Natural killer cell (primary cell): ENCODE measurements at regions not wholly inside any gene's neighbourhood (a gene's known extent, or its start where the extent isn't known, plus 50 kb on each side); places are given as distances from the start of the nearest gene placed in this dataset.

Experiments used
- ATAC-seq, 3 donors: fragments of 150-1000 bp in 2 of 3; fragments of 200-7000 bp in 1 of 3; cut with Tn5 transposase; 1 replicate in 1 of 3; 2 replicates in 2 of 3; pipeline ENCODE4 v1.10.0; 2021; ENCODE audit warnings: mild to moderate bottlenecking in 2 of 3, moderate library complexity in 2 of 3
- DNase-seq, 2 donors: peaks; one replicate each; pipeline versions ENCODE4 v3.0.0 to v3.0.0-alpha.2; 2013 to 2021; ENCODE audit warnings: mixed read lengths in 1 of 2
- H3K27ac ChIP-seq: one replicate; pipeline ENCODE4 v1.5.1; 2013; ENCODE audit warnings: mild to moderate bottlenecking, low read length
- H3K27me3 ChIP-seq: one replicate; pipeline ENCODE4 v1.6.1; 2013; ENCODE audit warnings: low read length; ENCODE audit not compliant: control insufficient read depth, insufficient read depth
- H3K36me3 ChIP-seq: one replicate; pipeline ENCODE4 v1.6.1; 2013; ENCODE audit warnings: low read length; ENCODE audit not compliant: control insufficient read depth, insufficient read depth
- H3K4me1 ChIP-seq: one replicate; pipeline ENCODE4 v1.6.1; 2013; ENCODE audit warnings: low read length; ENCODE audit not compliant: control insufficient read depth, insufficient read depth
- H3K4me3 ChIP-seq: one replicate; pipeline ENCODE4 v1.5.1; 2013; ENCODE audit warnings: low read length
- H3K9me3 ChIP-seq: one replicate; pipeline ENCODE4 v1.6.1; 2013; ENCODE audit warnings: low read length; ENCODE audit not compliant: control insufficient read depth, insufficient read depth
- H3K27ac Mint-ChIP-seq, 2 donors: one replicate each; pipeline ENCODE4 v1.8.0; 2022; ENCODE audit warnings: mild to moderate bottlenecking in 2 of 2, mixed read lengths in 2 of 2, moderate library complexity in 1 of 2
- H3K27me3 Mint-ChIP-seq, 2 donors: one replicate each; pipeline ENCODE4 v1.8.0; 2022; ENCODE audit warnings: low read depth in 2 of 2, mixed read lengths in 2 of 2
- H3K36me3 Mint-ChIP-seq: one replicate; pipeline ENCODE4 v1.8.0; 2022; ENCODE audit warnings: mixed read lengths
- H3K4me1 Mint-ChIP-seq, 2 donors: one replicate each; pipeline ENCODE4 v1.8.0; 2022; ENCODE audit warnings: mixed read lengths in 2 of 2
- H3K4me3 Mint-ChIP-seq: one replicate; pipeline ENCODE4 v1.8.0; 2022; ENCODE audit warnings: mild to moderate bottlenecking, moderate library complexity, mixed read lengths
- H3K9me3 Mint-ChIP-seq, 2 donors: one replicate each; pipeline ENCODE4 v1.8.0; 2022; ENCODE audit warnings: mixed read lengths in 2 of 2
- CTCF ChIP-seq: fragments of 200-600 bp; IDR thresholded peaks from one replicate; pipeline ENCODE4 v1.8.0; 2022; ENCODE audit warnings: antibody characterized with exemption
- WGBS: methylation state at CpG from one replicate; pipeline ENCODE4 v1.1.7; 2013; ENCODE audit warnings: missing lambda C conversion rate; ENCODE audit not compliant: insufficient coverage; 5-methylcytosine and 5-hydroxymethylcytosine counted together
- intact Hi-C: fragments of 100-400 bp; cut with micrococcal nuclease; formaldehyde crosslinking; loops from one replicate; pipeline ENCODE4 v1.14.2; 2022

GRCh38 chr4:126470862-126471261 lies 1156.1 kb downstream of the FAT4 start:
- DNase-seq (no peak), ATAC-seq (no peak)
- no peak overlapping the region for H3K4me3 Mint-ChIP-seq
- Histone ChIP-seq H3K4me3 (no peak overlapping the region), H3K36me3 (no peaks in the 10 kb centered on the region), H3K27ac (no peak overlapping the region), H3K27me3 (no peaks in the 10 kb centered on the region), H3K9me3 (no peaks in the 10 kb centered on the region), H3K4me1 (no peaks in the 10 kb centered on the region)
- no peaks in the 10 kb centered on the region for H3K36me3 Mint-ChIP-seq
- WGBS: 40% methylated on average over 2 of the region's 3 CpGs
- TF ChIP-seq CTCF: no peak
- H3K4me1 Mint-ChIP-seq: no peaks in the 10 kb centered on the region
- peaks cover 6 to 16% of the 10 kb centered on the region in 2 donors for H3K9me3 Mint-ChIP-seq
- no peak overlapping the region for H3K27ac Mint-ChIP-seq
- no peaks in the 10 kb centered on the region for H3K27me3 Mint-ChIP-seq
- intact Hi-C loops: no loop called here

- ATAC-seq: no peak
- H3K9me3 ChIP-seq: peaks cover 21% of the 10 kb centered on the region
- Mint-ChIP-seq H3K27ac (no peak overlapping the region), H3K4me1 (no peaks in the 10 kb centered on the region), H3K27me3 (no peaks in the 10 kb centered on the region), H3K9me3 (peaks cover 2 to 4% of the 10 kb centered on the region in 2 donors), H3K36me3 (no peaks in the 10 kb centered on the region), H3K4me3 (no peak overlapping the region)
- no peaks in the 10 kb centered on the region for H3K36me3 ChIP-seq
- no peak for TF ChIP-seq CTCF
- no peak overlapping the region for H3K27ac ChIP-seq
- no peaks in the 10 kb centered on the region for H3K4me1 ChIP-seq
- no peak for DNase-seq
- intact Hi-C loops: no loop called here
- no peaks in the 10 kb centered on the region for H3K27me3 ChIP-seq
- no peak overlapping the region for H3K4me3 ChIP-seq
- WGBS: 80% methylated on average over 1 of the region's 2 CpGs
These were observed 1157.0 kb upstream of the INTU start for GRCh38 chr4:126475730-126476129.

GRCh38 chr4:126479709-126480108 lies 1153.0 kb upstream of the INTU start:
- WGBS: 95% methylated on average over 7 of the region's 7 CpGs
- ATAC-seq (no peak), DNase-seq (no peak)
- H3K4me1 Mint-ChIP-seq: no peaks in the 10 kb centered on the region
- H3K27ac ChIP-seq: no peak overlapping the region
- no peak overlapping the region for H3K4me3 ChIP-seq
- no peak overlapping the region for H3K27ac Mint-ChIP-seq
- no peak overlapping the region for H3K4me3 Mint-ChIP-seq
- H3K4me1 ChIP-seq: no peaks in the 10 kb centered on the region
- no peaks in the 10 kb centered on the region for H3K27me3 ChIP-seq
- no peaks in the 10 kb centered on the region for H3K36me3 ChIP-seq
- peaks cover 22% of the 10 kb centered on the region for H3K9me3 ChIP-seq
- intact Hi-C loops: no loop called here
- TF ChIP-seq CTCF: no peak
- no peaks in the 10 kb centered on the region for H3K27me3 Mint-ChIP-seq
- peaks cover 0 to 4% of the 10 kb centered on the region in 2 donors for H3K9me3 Mint-ChIP-seq
- no peaks in the 10 kb centered on the region for H3K36me3 Mint-ChIP-seq

- Mint-ChIP-seq H3K4me1 (no peaks in the 10 kb centered on the region), H3K27me3 (no peaks in the 10 kb centered on the region), H3K4me3 (no peak overlapping the region), H3K9me3 (peaks cover 1 to 9% of the 10 kb centered on the region in 2 donors), H3K36me3 (no peaks in the 10 kb centered on the region), H3K27ac (no peak overlapping the region)
- intact Hi-C loops: no loop called here
- ATAC-seq (no peak), DNase-seq (no peak)
- Histone ChIP-seq H3K4me3 (no peak overlapping the region), H3K9me3 (peaks cover 22% of the 10 kb centered on the region), H3K36me3 (no peaks in the 10 kb centered on the region), H3K27me3 (no peaks in the 10 kb centered on the region), H3K4me1 (no peaks in the 10 kb centered on the region), H3K27ac (no peak overlapping the region)
- no peak for TF ChIP-seq CTCF
These were observed 1150.4 kb upstream of the INTU start for GRCh38 chr4:126482311-126482710.
